ENCODE measurements at regions not wholly inside any gene's neighbourhood (a gene's known extent, or its start where the extent isn't known, plus 50 kb on each side); places are given as distances from the start of the nearest gene placed in this dataset.

- no peak for DNase-seq (ENCODE audit: low spot score in 2 of 2)
- Histone ChIP-seq H3K36me3 (no peaks in the 10 kb centered on the region), H3K27ac (peak overlapping the region in 1 of 4 donors; percentile 73), H3K4me3 (no peak overlapping the region), H3K27me3 (no peaks in the 10 kb centered on the region), H3K4me1 (peaks cover 0 to 47% (median 6%) of the 10 kb centered on the region in 4 donors), H3K9me3 (no peaks in the 10 kb centered on the region)
- WGBS, 2 donors: 50 to 65% methylated on average over 7 of the region's 7 CpGs
- no peak for TF ChIP-seq CTCF (IDR thresholded peaks at IDR 0.05)
- TF ChIP-seq EP300 (IDR thresholded peaks at IDR 0.05): no peak
- no peak for TF ChIP-seq POLR2A (IDR thresholded peaks at IDR 0.05)
Observed at GRCh38 chr1:23639460-23640095, 52.0 kb upstream of the RPL11 start.

- Histone ChIP-seq H3K4me1 (peaks cover 0 to 41% (median 9%) of the 10 kb centered on the region in 4 donors), H3K27ac (peak overlapping the region in 1 of 4 donors; percentile 73), H3K36me3 (no peaks in the 10 kb centered on the region), H3K27me3 (no peaks in the 10 kb centered on the region), H3K4me3 (no peak overlapping the region), H3K9me3 (no peaks in the 10 kb centered on the region)
- no peak for TF ChIP-seq CTCF (IDR thresholded peaks at IDR 0.05)
- TF ChIP-seq EP300 (IDR thresholded peaks at IDR 0.05): no peak
- TF ChIP-seq POLR2A (IDR thresholded peaks at IDR 0.05): no peak
- DNase-seq (ENCODE audit: low spot score in 2 of 2): peak in 1 of 2 donors; percentile 34
- 36 to 43% methylated on average over 5 of the region's 5 CpGs for WGBS, 2 donors
Observed at GRCh38 chr1:23638786-23639241, 52.8 kb upstream of the RPL11 start.

GRCh38 chr1:23638188-23638619, 53.4 kb upstream of the RPL11 start:
- 58 to 66% methylated on average over 4 of the region's 4 CpGs for WGBS, 2 donors
- DNase-seq (ENCODE audit: low spot score in 2 of 2): peak in 1 of 2 donors; percentile 65
- no peaks in the 10 kb centered on the region for H3K27me3 ChIP-seq
- H3K4me1 ChIP-seq: peaks cover 0 to 36% (median 9%) of the 10 kb centered on the region in 4 donors
- no peaks in the 10 kb centered on the region for H3K36me3 ChIP-seq
- TF ChIP-seq POLR2A (IDR thresholded peaks at IDR 0.05) (no peak), EP300 (IDR thresholded peaks at IDR 0.05) (no peak), CTCF (IDR thresholded peaks at IDR 0.05) (no peak)
- H3K4me3 ChIP-seq: no peak overlapping the region
- peak overlapping the region in 2 of 4 donors; percentile 18 to 73 for H3K27ac ChIP-seq
- H3K9me3 ChIP-seq: no peaks in the 10 kb centered on the region

- no peaks in the 10 kb centered on the region for H3K27me3 ChIP-seq
- no peak for DNase-seq (ENCODE audit: low spot score in 2 of 2)
- 96 to 98% methylated on average over 7 of the region's 7 CpGs for WGBS, 2 donors
- H3K27ac ChIP-seq: peak overlapping the region in 1 of 4 donors; percentile 92
- H3K36me3 ChIP-seq: no peaks in the 10 kb centered on the region
- H3K9me3 ChIP-seq: no peaks in the 10 kb centered on the region
- TF ChIP-seq EP300 (IDR thresholded peaks at IDR 0.05) (no peak), POLR2A (IDR thresholded peaks at IDR 0.05) (no peak), CTCF (IDR thresholded peaks at IDR 0.05) (no peak)
- H3K4me1 ChIP-seq: peaks cover 0 to 36% (median 9%) of the 10 kb centered on the region in 4 donors
- H3K4me3 ChIP-seq: no peak overlapping the region
Observed at GRCh38 chr1:23636009-23636408, 55.6 kb upstream of the RPL11 start.

GRCh38 chr1:23634840-23635651, 56.6 kb upstream of the RPL11 start:
- Histone ChIP-seq H3K27me3 (no peaks in the 10 kb centered on the region), H3K4me3 (peak overlapping the region; percentile 18 to 53 (median 35)), H3K27ac (peak overlapping the region; percentile 58 to 95 (median 80)), H3K4me1 (peaks cover 0 to 36% (median 9%) of the 10 kb centered on the region in 4 donors), H3K9me3 (no peaks in the 10 kb centered on the region), H3K36me3 (no peaks in the 10 kb centered on the region)
- TF ChIP-seq CTCF (IDR thresholded peaks at IDR 0.05): peak; percentile 93 to 96 (median 94)
- peak in 1 of 2 donors; percentile 52 for TF ChIP-seq EP300 (IDR thresholded peaks at IDR 0.05)
- TF ChIP-seq POLR2A (IDR thresholded peaks at IDR 0.05): no peak
- 23 to 27% methylated on average over 17 of the region's 17 CpGs for WGBS, 2 donors
- DNase-seq (ENCODE audit: low spot score in 2 of 2): peak in 1 of 2 donors; percentile 77
